Cardiac muscle cell (in vitro differentiated cells and primary cell): ENCODE measurements at regions not wholly inside any gene's neighbourhood (a gene's known extent, or its start where the extent isn't known, plus 50 kb on each side); places are given as distances from the start of the nearest gene placed in this dataset.
"Not testable (repeated sequence)": the region's sequence is repeated elsewhere in the genome, so short reads cannot be mapped to it uniquely, and the experiment has no call there.

Experiments used
- DNase-seq, 2 donors: peaks; one replicate each; pipeline versions ENCODE4 v3.0.0 to v3.0.0-alpha.2; 2010 to 2017; ENCODE audit warnings: low read depth in 1 of 2, low spot score in 1 of 2
- H3K27ac ChIP-seq: fragments of 200-600 bp; sonication (generic); 2 replicates; pipeline ENCODE4 v1.5.1; 2016
- H3K27me3 ChIP-seq: fragments of 200-600 bp; sonication (generic); 2 replicates; pipeline ENCODE4 v1.6.0; 2016; ENCODE audit warnings: control low read depth
- H3K36me3 ChIP-seq: fragments of 200-600 bp; sonication (generic); 2 replicates; pipeline ENCODE4 v1.5.1; 2016; ENCODE audit warnings: control low read depth
- H3K4me1 ChIP-seq: fragments of 200-600 bp; sonication (generic); 2 replicates; pipeline ENCODE4 v1.8.1; 2017; ENCODE audit warnings: low read depth, mild to moderate bottlenecking, mixed run types
- H3K4me3 ChIP-seq: fragments of 200-600 bp; sonication (generic); 2 replicates; pipeline ENCODE4 v1.5.1; 2016; ENCODE audit warnings: mild to moderate bottlenecking
- H3K9me3 ChIP-seq: fragments of 200-600 bp; sonication (generic); 2 replicates; pipeline ENCODE4 v1.5.1; 2017; ENCODE audit warnings: low read depth, mild to moderate bottlenecking, control low read depth
- TF ChIP-seq, protein P1 (sequence below): IDR thresholded peaks from 2 replicates; pipeline ENCODE4 v1.5.1; 2012; ENCODE audit warnings: low read depth, mild to moderate bottlenecking, low read length

DNA sequence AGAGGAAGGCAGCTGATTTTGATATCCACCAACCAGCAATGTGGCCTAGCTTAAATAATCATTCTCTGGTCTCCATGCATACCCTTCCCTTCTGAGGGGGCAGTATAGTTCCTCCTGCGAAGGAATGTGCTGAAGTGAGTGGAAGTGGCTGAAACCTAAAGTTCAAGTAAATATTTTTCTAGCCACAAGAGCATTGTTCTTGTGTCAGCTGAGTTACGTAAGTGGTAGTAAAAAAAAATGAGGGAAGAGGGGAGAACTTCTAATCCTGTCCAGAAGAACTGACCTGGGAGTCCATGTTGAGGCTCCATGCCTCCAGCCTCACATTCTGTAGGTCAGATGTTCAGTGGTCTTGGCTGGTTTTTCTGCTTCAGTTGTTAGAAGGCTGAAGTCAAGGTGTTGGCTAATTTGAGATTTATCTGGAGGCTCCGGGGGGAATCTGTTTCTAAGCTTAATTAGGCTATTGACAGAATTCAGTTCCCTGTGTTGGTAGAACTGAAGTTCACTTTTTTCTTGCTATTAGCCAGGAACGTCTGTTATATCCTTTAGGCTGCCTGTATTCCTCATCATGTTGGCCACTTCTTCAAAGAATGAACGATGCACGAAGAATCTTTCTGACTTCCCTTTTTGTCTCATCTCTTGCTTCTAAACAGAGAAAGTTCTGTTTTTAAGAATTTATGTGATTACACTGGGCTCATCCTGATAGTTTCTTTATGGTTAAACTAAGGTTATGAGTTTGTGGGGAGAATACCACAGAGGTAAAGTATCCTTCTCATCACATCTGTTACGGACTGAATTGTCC is 207.1 kb upstream of the PRSS16 start:
- Histone ChIP-seq H3K4me1 (peaks cover 6% of the 10 kb centered on the region), H3K9me3 (no peaks in the 10 kb centered on the region), H3K4me3 (no peak overlapping the region), H3K36me3 (no peaks in the 10 kb centered on the region), H3K27me3 (no peaks in the 10 kb centered on the region), H3K27ac (no peak overlapping the region)
- DNase-seq, result peak in 1 of 2 donors; percentile 53
- TF ChIP-seq, protein P1, sequence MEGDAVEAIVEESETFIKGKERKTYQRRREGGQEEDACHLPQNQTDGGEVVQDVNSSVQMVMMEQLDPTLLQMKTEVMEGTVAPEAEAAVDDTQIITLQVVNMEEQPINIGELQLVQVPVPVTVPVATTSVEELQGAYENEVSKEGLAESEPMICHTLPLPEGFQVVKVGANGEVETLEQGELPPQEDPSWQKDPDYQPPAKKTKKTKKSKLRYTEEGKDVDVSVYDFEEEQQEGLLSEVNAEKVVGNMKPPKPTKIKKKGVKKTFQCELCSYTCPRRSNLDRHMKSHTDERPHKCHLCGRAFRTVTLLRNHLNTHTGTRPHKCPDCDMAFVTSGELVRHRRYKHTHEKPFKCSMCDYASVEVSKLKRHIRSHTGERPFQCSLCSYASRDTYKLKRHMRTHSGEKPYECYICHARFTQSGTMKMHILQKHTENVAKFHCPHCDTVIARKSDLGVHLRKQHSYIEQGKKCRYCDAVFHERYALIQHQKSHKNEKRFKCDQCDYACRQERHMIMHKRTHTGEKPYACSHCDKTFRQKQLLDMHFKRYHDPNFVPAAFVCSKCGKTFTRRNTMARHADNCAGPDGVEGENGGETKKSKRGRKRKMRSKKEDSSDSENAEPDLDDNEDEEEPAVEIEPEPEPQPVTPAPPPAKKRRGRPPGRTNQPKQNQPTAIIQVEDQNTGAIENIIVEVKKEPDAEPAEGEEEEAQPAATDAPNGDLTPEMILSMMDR, result no peak

GRCh38 chr6:27043244-27043643 is 204.3 kb upstream of the PRSS16 start:
- no peak for DNase-seq
- no peaks in the 10 kb centered on the region for H3K36me3 ChIP-seq
- no peak overlapping the region for H3K27ac ChIP-seq
- peaks cover 6% of the 10 kb centered on the region for H3K4me1 ChIP-seq
- H3K9me3 ChIP-seq, result no peaks in the 10 kb centered on the region
- no peak overlapping the region for H3K4me3 ChIP-seq
- no peaks in the 10 kb centered on the region for H3K27me3 ChIP-seq
- TF ChIP-seq, protein P1, result no peak

DNA sequence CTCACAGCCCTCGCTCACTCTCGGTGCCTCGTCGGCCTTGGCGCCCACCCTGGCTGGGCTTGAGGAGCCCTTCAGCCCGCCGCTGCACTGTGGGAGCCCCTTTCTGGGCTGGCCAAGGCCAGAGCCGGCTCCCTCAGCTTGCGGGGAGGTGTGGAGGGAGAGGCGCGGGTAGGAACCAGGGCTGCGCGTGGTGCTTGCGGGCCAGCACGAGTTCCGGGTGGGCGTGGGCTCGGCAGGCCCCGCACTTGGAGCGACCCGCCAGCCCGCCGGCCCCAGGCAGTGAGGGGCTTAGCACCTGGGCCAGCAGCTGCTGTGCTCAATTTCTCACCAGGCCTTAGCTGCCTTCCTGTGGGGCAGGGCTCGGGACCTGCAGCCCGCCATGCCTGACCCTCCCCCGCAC is 202.4 kb upstream of the PRSS16 start:
- not testable (repeated sequence) for H3K4me1 ChIP-seq, H3K4me3 ChIP-seq, DNase-seq, H3K36me3 ChIP-seq, H3K9me3 ChIP-seq, H3K27me3 ChIP-seq, H3K27ac ChIP-seq

GRCh38 chr6:27047725-27048124 is 199.8 kb upstream of the PRSS16 start:
- not testable (repeated sequence) for H3K27me3 ChIP-seq, H3K4me3 ChIP-seq, H3K9me3 ChIP-seq, H3K27ac ChIP-seq, H3K36me3 ChIP-seq, DNase-seq, H3K4me1 ChIP-seq

- TF ChIP-seq, protein P1, result no peak
- H3K27ac ChIP-seq, result no peak overlapping the region
- DNase-seq, result no peak
- no peaks in the 10 kb centered on the region for H3K27me3 ChIP-seq
- no peaks in the 10 kb centered on the region for H3K36me3 ChIP-seq
- no peaks in the 10 kb centered on the region for H3K4me1 ChIP-seq
- no peak overlapping the region for H3K4me3 ChIP-seq
- no peaks in the 10 kb centered on the region for H3K9me3 ChIP-seq
Measured at GRCh38 chr6:27049863-27050781, 197.4 kb upstream of the PRSS16 start.

GRCh38 chr6:27052082-27052730 is 195.3 kb upstream of the PRSS16 start:
- not testable (repeated sequence) for H3K36me3 ChIP-seq, DNase-seq, H3K27me3 ChIP-seq, H3K4me1 ChIP-seq, H3K9me3 ChIP-seq, H3K4me3 ChIP-seq, H3K27ac ChIP-seq
